IMR-90 (cell line): ENCODE measurements at regions not wholly inside any gene's neighbourhood (a gene's known extent, or its start where the extent isn't known, plus 50 kb on each side); places are given as distances from the start of the nearest gene placed in this dataset.
"Not testable (repeated sequence)": the region's sequence is repeated elsewhere in the genome, so short reads cannot be mapped to it uniquely, and the experiment has no call there.

Source experiments
- BHLHE40 ChIP-seq: fragments of 150-350 bp; IDR thresholded peaks from 2 replicates; pipeline ENCODE4 v1.6.1; 2016; ENCODE audit warnings: mild to moderate bottlenecking, low read depth, low read length
- ELK1 ChIP-seq: fragments of 150-350 bp; IDR thresholded peaks from 2 replicates; pipeline ENCODE4 v1.6.1; 2016; ENCODE audit warnings: low read depth, mild to moderate bottlenecking, low read length, moderate library complexity, borderline replicate concordance
- RAD21 ChIP-seq: IDR thresholded peaks from 2 replicates; pipeline ENCODE4 v1.6.1; 2012; ENCODE audit warnings: low read length, improper control_type of control experiment

- not testable (repeated sequence) for TF ChIP-seq RAD21, ELK1, BHLHE40
Measured at GRCh38 chr2:239641904-239642303, 241.1 kb upstream of the HDAC4 start.
